IMR-90 (cell line): ENCODE measurements at regions not wholly inside any gene's neighbourhood (a gene's known extent, or its start where the extent isn't known, plus 50 kb on each side); places are given as distances from the start of the nearest gene placed in this dataset.

Experiments used
- ATAC-seq: fragments of 200-7000 bp; cut with Tn5 transposase; 2 replicates; pipeline ENCODE4 v1.9.1; 2020; ENCODE audit warnings: low read depth, mild to moderate bottlenecking, moderate library complexity
- BruUV-seq: library from RNA; stranded (reverse); fragments of 400-500 nt; replicated peaks from 2 replicates; lab custom pipeline; 2021; lab: Mats Ljungman, UMichigan
- CTCF ChIA-PET: fragments of 300-600 bp; formaldehyde crosslinking; extraction: SDS; loops from one replicate; lab custom pipeline; 2021; ENCODE audit warnings: antibody characterized with exemption; lab: Yijun Ruan, JAX
- POLR2A ChIA-PET: fragments of 300-600 bp; sonication (Branson Sonifier 250); formaldehyde crosslinking; loops from one replicate; lab custom pipeline; 2022; ENCODE audit warnings: antibody characterized with exemption; ENCODE audit not compliant: unreplicated experiment; lab: Charles Lee
- DNase-seq: peaks from one replicate; pipeline ENCODE4 v3.0.0; 2013
- H2AFZ ChIP-seq: replicated peaks from 2 replicates; pipeline ENCODE3; 2013; ENCODE audit warnings: low read length, mild to moderate bottlenecking; ENCODE audit not compliant: poor library complexity
- H2AK5ac ChIP-seq: 2 replicates; pipeline ENCODE4 v1.6.1; 2013; ENCODE audit warnings: low read depth, low read length, inconsistent platforms
- H2AK9ac ChIP-seq: replicated peaks from 2 replicates; pipeline ENCODE3; 2013; ENCODE audit warnings: mild to moderate bottlenecking, low read depth, low read length, moderate library complexity; ENCODE audit not compliant: poor library complexity
- H2BK120ac ChIP-seq: 2 replicates; pipeline ENCODE4 v1.6.1; 2013; ENCODE audit warnings: low read depth, low read length, inconsistent platforms
- H2BK15ac ChIP-seq: 3 replicates; pipeline ENCODE4 v1.6.1; 2013; ENCODE audit warnings: low read depth, low read length, inconsistent platforms
- H2BK20ac ChIP-seq: 2 replicates; pipeline ENCODE4 v1.6.1; 2013; ENCODE audit warnings: low read depth, mild to moderate bottlenecking, inconsistent platforms, low read length, moderate library complexity
- H2BK5ac ChIP-seq: 2 replicates; pipeline ENCODE4 v1.6.1; 2013; ENCODE audit warnings: mild to moderate bottlenecking, low read depth, low read length, inconsistent platforms; ENCODE audit not compliant: poor library complexity, severe bottlenecking
- H3K14ac ChIP-seq: replicated peaks from 2 replicates; pipeline ENCODE4 v1.6.1; 2013; ENCODE audit warnings: low read depth, low read length, inconsistent platforms
- H3K18ac ChIP-seq: 2 replicates; pipeline ENCODE4 v1.6.1; 2013; ENCODE audit warnings: low read depth, low read length, control low read depth
- H3K23ac ChIP-seq: 2 replicates; pipeline ENCODE4 v1.6.1; 2013; ENCODE audit warnings: low read depth, low read length, inconsistent platforms
- H3K27ac ChIP-seq: 2 replicates; pipeline ENCODE4 v1.5.1; 2013; ENCODE audit warnings: mild to moderate bottlenecking, control low read depth, low read length; ENCODE audit not compliant: insufficient read depth
- H3K27me3 ChIP-seq: 2 replicates; pipeline ENCODE4 v1.6.1; 2013; ENCODE audit warnings: low read length; ENCODE audit not compliant: control insufficient read depth, insufficient read depth
- H3K36me3 ChIP-seq: 2 replicates; pipeline ENCODE4 v1.6.1; 2013; ENCODE audit warnings: low read length, mixed read lengths; ENCODE audit not compliant: control insufficient read depth, insufficient read depth
- H3K4ac ChIP-seq: 2 replicates; pipeline ENCODE4 v1.6.1; 2013; ENCODE audit warnings: low read depth, low read length, inconsistent platforms
- H3K4me1 ChIP-seq: 2 replicates; pipeline ENCODE4 v1.6.1; 2013; ENCODE audit warnings: low read length, mixed read lengths; ENCODE audit not compliant: control insufficient read depth, insufficient read depth
- H3K4me2 ChIP-seq: 2 replicates; pipeline ENCODE4 v1.6.1; 2013; ENCODE audit warnings: low read depth, mild to moderate bottlenecking, control low read depth, low read length, moderate library complexity
- H3K4me3 ChIP-seq: 2 replicates; pipeline ENCODE4 v1.5.1; 2013; ENCODE audit warnings: low read depth, mild to moderate bottlenecking, control low read depth, low read length, moderate library complexity; ENCODE audit not compliant: insufficient read depth
- H3K56ac ChIP-seq: 2 replicates; pipeline ENCODE4 v1.6.1; 2013; ENCODE audit warnings: low read length, inconsistent platforms; ENCODE audit not compliant: insufficient read depth; ENCODE audit errors: extremely low read depth
- H3K79me1 ChIP-seq, 2 experiments: 2 replicates each; pipeline ENCODE4 v1.6.1; 2013; ENCODE audit warnings: low read length in 2 of 2, inconsistent platforms in 1 of 2, low read depth in 1 of 2
- H3K9ac ChIP-seq: 2 replicates; pipeline ENCODE4 v1.6.1; 2013; ENCODE audit warnings: low read depth, low read length, control low read depth
- H3K9me1 ChIP-seq: 2 replicates; pipeline ENCODE4 v1.6.1; 2013; ENCODE audit warnings: low read length, inconsistent platforms; ENCODE audit not compliant: insufficient read depth
- H3K9me3 ChIP-seq: 2 replicates; pipeline ENCODE4 v1.6.1; 2013; ENCODE audit warnings: low read length; ENCODE audit not compliant: control insufficient read depth, insufficient read depth
- H4K20me1 ChIP-seq: 2 replicates; pipeline ENCODE4 v1.6.1; 2013; ENCODE audit warnings: low read length, inconsistent platforms; ENCODE audit not compliant: insufficient read depth
- H4K5ac ChIP-seq: 2 replicates; pipeline ENCODE4 v1.6.1; 2013; ENCODE audit warnings: mild to moderate bottlenecking, low read depth, low read length, control low read depth
- H4K8ac ChIP-seq, 2 experiments: 2 replicates each; pipeline ENCODE4 v1.6.1; 2013; ENCODE audit warnings: low read depth in 2 of 2, low read length in 2 of 2, control low read depth in 1 of 2, inconsistent platforms in 1 of 2
- H4K91ac ChIP-seq: 2 replicates; pipeline ENCODE4 v1.6.1; 2013; ENCODE audit warnings: low read depth, low read length, inconsistent platforms; ENCODE audit not compliant: insufficient read depth
- CEBPB ChIP-seq: IDR thresholded peaks from 2 replicates; pipeline ENCODE4 v1.6.1; 2012; ENCODE audit warnings: low read depth, low read length, improper control_type of control experiment
- CHD1 ChIP-seq: IDR thresholded peaks from 2 replicates; pipeline ENCODE4 v1.6.1; 2012; ENCODE audit warnings: low read depth, low read length, improper control_type of control experiment
- CTCF ChIP-seq: conservative IDR thresholded peaks from 2 replicates; pipeline ENCODE4 v1.5.1; 2012; ENCODE audit warnings: mild to moderate bottlenecking, low read depth, low read length, improper control_type of control experiment
- FOS ChIP-seq: fragments of 150-350 bp; IDR thresholded peaks from 2 replicates; pipeline ENCODE4 v1.6.1; 2016; ENCODE audit warnings: low read depth, low read length
- MAFK ChIP-seq: IDR thresholded peaks from 2 replicates; pipeline ENCODE4 v1.6.1; 2012; ENCODE audit warnings: low read depth, low read length, improper control_type of control experiment
- MAZ ChIP-seq: IDR thresholded peaks from 2 replicates; pipeline ENCODE4 v1.6.1; 2012; ENCODE audit warnings: low read depth, mild to moderate bottlenecking, low read length, improper control_type of control experiment, moderate library complexity, borderline replicate concordance
- MXI1 ChIP-seq: IDR thresholded peaks from 2 replicates; pipeline ENCODE4 v1.6.1; 2012; ENCODE audit warnings: low read depth, mild to moderate bottlenecking, low read length, moderate library complexity, borderline replicate concordance
- NFE2L2 ChIP-seq: fragments of 150-350 bp; IDR thresholded peaks from 2 replicates; pipeline ENCODE4 v1.6.1; 2016; ENCODE audit warnings: low read depth, mild to moderate bottlenecking, low read length
- POLR2A ChIP-seq: IDR thresholded peaks from 2 replicates; pipeline ENCODE4 v1.6.1; 2012; ENCODE audit warnings: mild to moderate bottlenecking, low read depth, low read length
- RAD21 ChIP-seq: IDR thresholded peaks from 2 replicates; pipeline ENCODE4 v1.6.1; 2012; ENCODE audit warnings: low read length, improper control_type of control experiment
- RCOR1 ChIP-seq: IDR thresholded peaks from 2 replicates; pipeline ENCODE4 v1.6.1; 2012; ENCODE audit warnings: mild to moderate bottlenecking, low read length, improper control_type of control experiment; ENCODE audit not compliant: insufficient replicate concordance
- RFX5 ChIP-seq: IDR thresholded peaks from 2 replicates; pipeline ENCODE4 v1.8.0; 2012; ENCODE audit warnings: low read depth, mild to moderate bottlenecking, low read length, moderate library complexity
- SMC3 ChIP-seq: fragments of 150-350 bp; IDR thresholded peaks from 2 replicates; pipeline ENCODE4 v1.6.1; 2016; ENCODE audit warnings: low read depth, mild to moderate bottlenecking, antibody characterized with exemption, low read length, moderate library complexity
- WGBS, 2 experiments: methylation state at CpG; one replicate each; pipeline versions ENCODE4 v1.1.5 to v1.1.7; 2013; ENCODE audit warnings: missing lambda C conversion rate in 2 of 2; ENCODE audit not compliant: insufficient read length in 1 of 2; ENCODE audit errors: extremely low coverage in 2 of 2; 5-methylcytosine and 5-hydroxymethylcytosine counted together
- dilution Hi-C: fragments of 300-500 bp; cut with HindIII; formaldehyde crosslinking; loops from one replicate; pipeline ENCODE4 v1.14.3; 2018; ENCODE audit warnings: low sequenced_read_pairs; ENCODE audit not compliant: unreplicated experiment
- in situ Hi-C: fragments of 300-500 bp; cut with MboI; formaldehyde crosslinking; loops from 3 replicates; pipeline ENCODE4 v1.14.3; 2019; ENCODE audit warnings: low sequenced_read_pairs, inconsistent platforms, mixed read lengths
- intact Hi-C: fragments of 100-400 bp; cut with micrococcal nuclease; formaldehyde crosslinking; loops from 2 replicates; pipeline ENCODE4 v1.10.0; 2022

GRCh38 chr10:33557313-33557712, 222.8 kb upstream of the NRP1 start:
- in situ Hi-C loops, result no loop called here
- no peak overlapping the region for H2BK15ac ChIP-seq
- H4K8ac ChIP-seq, result no peak overlapping the region
- no peak overlapping the region for H2BK120ac ChIP-seq
- ChIA-PET POLR2A (no interaction called here), CTCF (no interaction called here)
- H3K23ac ChIP-seq, result no peak overlapping the region
- H2AK5ac ChIP-seq, result no peak overlapping the region
- no peak overlapping the region for H3K56ac ChIP-seq
- ATAC-seq (no peak), DNase-seq (no peak)
- no CpG with 5 or more reads among the region's 1 CpG for WGBS, 2 experiments
- H3K27me3 ChIP-seq, result peaks cover 26% of the 10 kb centered on the region
- BruUV-seq, result no TSS peak
- no peak overlapping the region for H3K27ac ChIP-seq
- no peak overlapping the region for H3K4me2 ChIP-seq
- intact Hi-C loops, result no loop called here
- H3K79me1 ChIP-seq, result no peaks in the 10 kb centered on the region
- no peaks in the 10 kb centered on the region for H3K9me3 ChIP-seq
- dilution Hi-C loops, result no loop called here
- no peak overlapping the region for H3K18ac ChIP-seq
- no peak overlapping the region for H2AFZ ChIP-seq
- no peak overlapping the region for H4K5ac ChIP-seq
- no peaks in the 10 kb centered on the region for H3K9me1 ChIP-seq
- no peak overlapping the region for H3K4ac ChIP-seq
- no peak overlapping the region for H2AK9ac ChIP-seq
- no peak overlapping the region for H3K9ac ChIP-seq
- no peaks in the 10 kb centered on the region for H3K36me3 ChIP-seq
- no peak overlapping the region for H3K4me3 ChIP-seq
- H2BK5ac ChIP-seq, result no peak overlapping the region
- no peak overlapping the region for H3K14ac ChIP-seq
- H4K20me1 ChIP-seq, result no peaks in the 10 kb centered on the region
- TF ChIP-seq CHD1 (no peak), RFX5 (no peak), RAD21 (no peak), NFE2L2 (no peak), MXI1 (no peak), CTCF (no peak), MAZ (no peak), RCOR1 (no peak), SMC3 (no peak), FOS (no peak), POLR2A (no peak), MAFK (no peak), CEBPB (no peak)
- H3K4me1 ChIP-seq, result no peaks in the 10 kb centered on the region
- H4K91ac ChIP-seq, result no peak overlapping the region
- H2BK20ac ChIP-seq, result no peak overlapping the region
